OCI-LY3 (cell line): ENCODE measurements at regions not wholly inside any gene's neighbourhood (a gene's known extent, or its start where the extent isn't known, plus 50 kb on each side); places are given as distances from the start of the nearest gene placed in this dataset.
"Not testable (repeated sequence)": the region's sequence is repeated elsewhere in the genome, so short reads cannot be mapped to it uniquely, and the experiment has no call there.

Source experiments
- H2AFZ ChIP-seq: fragments of 200-600, 300-600 bp; shearing (Covaris generic); 2 replicates; pipeline ENCODE4 v1.6.0; 2014; ENCODE audit warnings: antibody characterized with exemption, low read depth, low read length
- H3K27ac ChIP-seq: fragments of 200-600, 300-600 bp; sonication (generic); 2 replicates; pipeline ENCODE4 v1.5.1; 2014; ENCODE audit warnings: mild to moderate bottlenecking, low read length, moderate library complexity, mixed read lengths
- H3K27me3 ChIP-seq: fragments of 200-600, 300-600 bp; sonication (generic); 2 replicates; pipeline ENCODE4 v1.6.1; 2014; ENCODE audit warnings: low read depth, low read length, mixed read lengths
- H3K36me3 ChIP-seq: fragments of 200-600, 300-600 bp; sonication (generic); replicated peaks from 2 replicates; pipeline ENCODE3; 2014; ENCODE audit warnings: low read depth, low read length, mixed read lengths
- H3K4me1 ChIP-seq: fragments of 300-600, 200-600 bp; sonication (generic); 2 replicates; pipeline ENCODE4 v1.6.1; 2014; ENCODE audit warnings: low read length, mixed read lengths
- H3K4me2 ChIP-seq: fragments of 200-600, 300-600 bp; sonication (generic); 2 replicates; pipeline ENCODE4 v1.6.1; 2014; ENCODE audit warnings: low read length, mixed read lengths
- H3K4me3 ChIP-seq: fragments of 300-600, 200-600 bp; sonication (generic); 2 replicates; pipeline ENCODE4 v1.5.1; 2014; ENCODE audit warnings: antibody characterized with exemption, mild to moderate bottlenecking, low read length, moderate library complexity
- H3K79me2 ChIP-seq: fragments of 300-600, 200-600 bp; shearing (Covaris generic); 2 replicates; pipeline ENCODE4 v1.6.1; 2014; ENCODE audit warnings: mild to moderate bottlenecking, low read length, mixed read lengths
- H3K9ac ChIP-seq: fragments of 300-600, 200-600 bp; shearing (Covaris generic); 2 replicates; pipeline ENCODE4 v1.6.0; 2014; ENCODE audit warnings: mild to moderate bottlenecking, low read length, moderate library complexity
- H3K9me3 ChIP-seq: fragments of 200-600, 300-600 bp; shearing (Covaris generic); 2 replicates; pipeline ENCODE4 v1.6.1; 2014; ENCODE audit warnings: low read length, mixed read lengths; ENCODE audit not compliant: insufficient read depth
- H4K20me1 ChIP-seq: fragments of 200-600, 300-600 bp; sonication (generic); 2 replicates; pipeline ENCODE4 v1.6.1; 2016; ENCODE audit warnings: low read length, mixed read lengths; ENCODE audit not compliant: insufficient read depth
- CTCF ChIP-seq: fragments of 200-600, 300-600 bp; sonication (generic); IDR thresholded peaks from 2 replicates; pipeline ENCODE4 v1.5.1; 2014; ENCODE audit warnings: antibody characterized with exemption, low read length, low read depth
- EZH2phosphoT487 ChIP-seq: fragments of 200-600 bp; shearing (Covaris generic); IDR thresholded peaks from 2 replicates; pipeline ENCODE4 v1.6.1; 2018; ENCODE audit warnings: antibody characterized with exemption, mixed run types, low read depth

- Histone ChIP-seq H4K20me1 (no peaks in the 10 kb centered on the region), H3K9me3 (no peaks in the 10 kb centered on the region), H3K36me3 (no peaks in the 10 kb centered on the region), H3K4me3 (no peak overlapping the region), H3K27ac (no peak overlapping the region), H2AFZ (no peak overlapping the region), H3K4me1 (no peaks in the 10 kb centered on the region), H3K9ac (no peak overlapping the region), H3K79me2 (no peaks in the 10 kb centered on the region), H3K27me3 (no peaks in the 10 kb centered on the region), H3K4me2 (no peak overlapping the region)
- TF ChIP-seq EZH2phosphoT487: no peak
- no peak for TF ChIP-seq CTCF
Measured at GRCh38 chr3:21220944-21221343, 530.1 kb downstream of the ZNF385D start.

- no peak overlapping the region for H3K4me3 ChIP-seq
- no peak for TF ChIP-seq EZH2phosphoT487
- TF ChIP-seq CTCF: peak; percentile 67
- H4K20me1 ChIP-seq: no peaks in the 10 kb centered on the region
- no peak overlapping the region for H3K27ac ChIP-seq
- H3K9me3 ChIP-seq: no peaks in the 10 kb centered on the region
- no peak overlapping the region for H3K9ac ChIP-seq
- H3K36me3 ChIP-seq: no peaks in the 10 kb centered on the region
- no peaks in the 10 kb centered on the region for H3K4me1 ChIP-seq
- H3K79me2 ChIP-seq: no peaks in the 10 kb centered on the region
- no peak overlapping the region for H2AFZ ChIP-seq
- H3K27me3 ChIP-seq: no peaks in the 10 kb centered on the region
- H3K4me2 ChIP-seq: no peak overlapping the region
Measured at GRCh38 chr3:21216598-21216997, 534.4 kb downstream of the ZNF385D start.

- H2AFZ ChIP-seq, H3K27ac ChIP-seq, H3K4me3 ChIP-seq, H4K20me1 ChIP-seq, H3K4me2 ChIP-seq, H3K9me3 ChIP-seq, H3K36me3 ChIP-seq, H3K4me1 ChIP-seq, H3K27me3 ChIP-seq, H3K79me2 ChIP-seq, H3K9ac ChIP-seq: not testable (repeated sequence)
Measured at GRCh38 chr3:21204122-21204521, 546.9 kb downstream of the ZNF385D start.

GRCh38 chr3:21195203-21195602 lies 555.8 kb downstream of the ZNF385D start:
- no peak overlapping the region for H3K4me3 ChIP-seq
- no peak overlapping the region for H3K9ac ChIP-seq
- H4K20me1 ChIP-seq: no peaks in the 10 kb centered on the region
- no peak overlapping the region for H2AFZ ChIP-seq
- H3K27ac ChIP-seq: no peak overlapping the region
- TF ChIP-seq CTCF (no peak), EZH2phosphoT487 (no peak)
- no peak overlapping the region for H3K4me2 ChIP-seq
- no peaks in the 10 kb centered on the region for H3K4me1 ChIP-seq
- no peaks in the 10 kb centered on the region for H3K9me3 ChIP-seq
- no peaks in the 10 kb centered on the region for H3K36me3 ChIP-seq
- no peaks in the 10 kb centered on the region for H3K27me3 ChIP-seq
- no peaks in the 10 kb centered on the region for H3K79me2 ChIP-seq

GRCh38 chr3:21194036-21194435 lies 557.0 kb downstream of the ZNF385D start:
- not testable (repeated sequence) for H3K79me2 ChIP-seq, H3K36me3 ChIP-seq, H3K4me1 ChIP-seq, H3K27ac ChIP-seq, H2AFZ ChIP-seq, H3K4me2 ChIP-seq, H4K20me1 ChIP-seq, H3K4me3 ChIP-seq, H3K9ac ChIP-seq, H3K27me3 ChIP-seq, H3K9me3 ChIP-seq
